ENCODE measurements at regions not wholly inside any gene's neighbourhood (a gene's known extent, or its start where the extent isn't known, plus 50 kb on each side); places are given as distances from the start of the nearest gene placed in this dataset.
"Not testable (repeated sequence)": the region's sequence is repeated elsewhere in the genome, so short reads cannot be mapped to it uniquely, and the experiment has no call there.

DNA sequence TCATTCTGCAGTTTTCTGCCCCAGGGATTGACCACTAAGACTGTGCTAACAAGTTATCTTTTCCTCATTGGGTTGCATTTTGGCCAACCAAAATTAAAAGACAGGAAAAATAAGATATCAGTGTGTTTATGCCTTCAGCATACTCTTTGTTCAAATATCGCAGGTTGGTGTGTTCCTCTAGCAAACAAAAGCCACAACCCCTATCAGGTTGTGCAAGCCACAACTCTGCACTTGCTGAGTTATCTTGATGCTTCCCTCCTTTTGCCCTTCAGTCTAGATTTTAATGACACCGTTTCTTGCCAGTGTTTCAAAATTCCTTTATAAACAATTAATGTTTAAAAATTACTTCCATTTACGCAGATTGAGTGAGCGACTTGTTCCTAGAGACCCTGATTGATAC, 1164.2 kb downstream of the NSUN3 start:
- no peak for DNase-seq (ENCODE audit: low spot score)
- TF ChIP-seq, protein P1, sequence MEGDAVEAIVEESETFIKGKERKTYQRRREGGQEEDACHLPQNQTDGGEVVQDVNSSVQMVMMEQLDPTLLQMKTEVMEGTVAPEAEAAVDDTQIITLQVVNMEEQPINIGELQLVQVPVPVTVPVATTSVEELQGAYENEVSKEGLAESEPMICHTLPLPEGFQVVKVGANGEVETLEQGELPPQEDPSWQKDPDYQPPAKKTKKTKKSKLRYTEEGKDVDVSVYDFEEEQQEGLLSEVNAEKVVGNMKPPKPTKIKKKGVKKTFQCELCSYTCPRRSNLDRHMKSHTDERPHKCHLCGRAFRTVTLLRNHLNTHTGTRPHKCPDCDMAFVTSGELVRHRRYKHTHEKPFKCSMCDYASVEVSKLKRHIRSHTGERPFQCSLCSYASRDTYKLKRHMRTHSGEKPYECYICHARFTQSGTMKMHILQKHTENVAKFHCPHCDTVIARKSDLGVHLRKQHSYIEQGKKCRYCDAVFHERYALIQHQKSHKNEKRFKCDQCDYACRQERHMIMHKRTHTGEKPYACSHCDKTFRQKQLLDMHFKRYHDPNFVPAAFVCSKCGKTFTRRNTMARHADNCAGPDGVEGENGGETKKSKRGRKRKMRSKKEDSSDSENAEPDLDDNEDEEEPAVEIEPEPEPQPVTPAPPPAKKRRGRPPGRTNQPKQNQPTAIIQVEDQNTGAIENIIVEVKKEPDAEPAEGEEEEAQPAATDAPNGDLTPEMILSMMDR (IDR thresholded peaks at IDR 0.05; ENCODE audit: borderline replicate concordance, control extremely low read depth, extremely low read depth, insufficient read depth, missing control alignments): no peak
- in situ Hi-C loops (cut with MboI; ENCODE audit: low sequenced_read_pairs, unreplicated experiment): no loop called here

DNA sequence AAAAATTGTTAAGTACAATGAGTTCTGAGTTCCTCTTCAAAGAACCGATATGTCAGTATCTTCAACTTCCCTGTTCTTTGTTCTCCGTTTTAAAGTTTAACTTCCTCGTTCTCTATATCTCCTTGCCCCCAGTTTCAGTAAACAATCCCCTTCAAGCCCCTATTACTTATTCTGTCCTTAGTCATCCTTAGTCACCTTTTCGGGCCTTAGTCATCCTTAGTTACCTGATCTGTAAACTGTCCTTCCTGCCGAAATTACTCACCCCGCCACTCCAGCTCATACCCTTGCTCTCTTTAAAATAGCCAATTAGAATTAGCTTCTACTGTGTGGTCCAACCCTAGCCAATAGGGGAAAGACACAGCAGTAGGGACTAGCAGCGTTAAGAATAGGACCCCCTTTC, 1165.6 kb downstream of the NSUN3 start:
- in situ Hi-C loops (cut with MboI; ENCODE audit: low sequenced_read_pairs, unreplicated experiment): no loop called here
- TF ChIP-seq, protein P1 (IDR thresholded peaks at IDR 0.05; ENCODE audit: borderline replicate concordance, control extremely low read depth, extremely low read depth, insufficient read depth, missing control alignments): no peak
- no peak for DNase-seq (ENCODE audit: low spot score)

DNA sequence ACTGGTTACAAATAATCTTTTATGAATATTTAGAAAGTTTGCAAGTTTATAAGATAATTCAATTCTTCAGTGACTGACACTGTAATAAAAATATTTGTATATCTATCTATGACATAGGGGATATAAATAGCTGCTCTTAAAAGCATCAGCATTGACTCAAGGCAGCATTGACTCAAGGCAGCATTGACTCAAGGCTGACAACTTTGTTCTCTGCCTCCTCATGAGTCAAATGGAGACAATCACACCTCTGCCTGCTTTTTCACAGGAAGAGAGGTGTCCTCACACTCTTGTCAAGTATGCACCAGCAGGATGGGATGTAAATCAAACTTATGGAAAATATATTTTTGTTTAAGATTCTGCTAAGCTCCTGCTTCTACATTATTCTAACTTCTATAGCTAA, 1173.1 kb downstream of the NSUN3 start:
- in situ Hi-C loops (cut with MboI; ENCODE audit: low sequenced_read_pairs, unreplicated experiment): no loop called here
- DNase-seq (ENCODE audit: low spot score): no peak
- TF ChIP-seq, protein P1 (IDR thresholded peaks at IDR 0.05; ENCODE audit: borderline replicate concordance, control extremely low read depth, extremely low read depth, insufficient read depth, missing control alignments): no peak

DNA sequence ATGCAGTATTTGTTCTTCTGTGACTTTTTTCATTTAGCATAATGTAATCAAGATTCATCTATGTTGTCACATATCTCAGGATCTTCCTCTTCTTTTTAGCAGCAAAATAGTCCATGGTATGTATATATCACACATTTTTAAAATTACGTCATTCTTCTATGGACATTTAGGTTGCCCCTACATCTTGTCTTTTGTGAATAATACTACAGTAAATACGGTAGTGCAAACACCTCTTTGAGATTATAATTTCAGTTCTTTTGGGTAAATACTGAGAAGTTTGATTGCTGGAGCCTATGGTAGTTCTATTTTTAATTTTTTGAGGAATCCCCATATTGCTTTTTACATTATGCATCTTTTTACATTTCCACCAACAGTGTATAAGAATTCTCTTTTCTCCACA, 1174.9 kb downstream of the NSUN3 start:
- no peak for DNase-seq (ENCODE audit: low spot score)
- in situ Hi-C loops (cut with MboI; ENCODE audit: low sequenced_read_pairs, unreplicated experiment): no loop called here
- TF ChIP-seq, protein P1 (IDR thresholded peaks at IDR 0.05; ENCODE audit: borderline replicate concordance, control extremely low read depth, extremely low read depth, insufficient read depth, missing control alignments): no peak

DNA sequence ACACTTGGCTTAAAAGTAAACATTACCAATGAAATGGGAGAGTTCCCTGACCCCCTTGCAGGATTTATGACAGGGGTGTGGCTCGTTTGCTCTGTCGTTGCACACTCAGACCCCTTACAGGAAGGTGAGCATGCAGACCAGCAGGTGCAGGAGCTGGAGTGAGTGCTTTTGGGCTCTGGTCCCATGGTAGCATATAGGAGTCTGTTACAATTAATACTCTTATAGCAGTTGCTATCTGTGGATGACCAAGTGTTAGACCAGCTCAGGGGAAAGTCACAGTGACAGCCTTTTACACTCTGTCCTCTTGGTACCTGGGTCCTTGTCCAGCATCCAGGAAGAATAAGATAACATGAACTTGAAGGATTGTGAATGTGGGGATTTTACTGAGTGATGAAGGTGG, 1177.5 kb downstream of the NSUN3 start:
- no peak for DNase-seq (ENCODE audit: low spot score)
- TF ChIP-seq, protein P1 (IDR thresholded peaks at IDR 0.05; ENCODE audit: borderline replicate concordance, control extremely low read depth, extremely low read depth, insufficient read depth, missing control alignments): no peak
- in situ Hi-C loops (cut with MboI; ENCODE audit: low sequenced_read_pairs, unreplicated experiment): no loop called here

DNA sequence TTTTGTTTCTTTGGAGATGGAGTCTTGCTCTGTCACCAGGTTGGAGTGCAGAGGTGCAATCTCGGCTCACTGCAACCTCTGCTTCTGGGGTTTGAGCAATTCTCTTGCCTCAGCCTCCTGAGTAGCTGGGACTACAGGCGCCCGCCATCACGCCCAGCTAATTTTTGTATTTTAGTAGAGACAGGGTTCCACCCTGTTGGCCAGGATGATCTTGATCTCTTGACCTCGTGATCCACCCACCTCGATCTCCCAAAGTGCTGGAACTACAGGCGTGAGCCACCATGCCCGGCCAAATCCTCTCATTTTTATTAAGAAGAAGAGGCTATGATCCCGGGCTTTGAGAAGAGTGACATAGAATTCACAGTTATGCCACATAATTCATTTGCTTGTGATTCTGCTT, 1178.4 kb downstream of the NSUN3 start:
- in situ Hi-C loops (cut with MboI; ENCODE audit: low sequenced_read_pairs, unreplicated experiment); DNase-seq (ENCODE audit: low spot score): not testable (repeated sequence)

DNA sequence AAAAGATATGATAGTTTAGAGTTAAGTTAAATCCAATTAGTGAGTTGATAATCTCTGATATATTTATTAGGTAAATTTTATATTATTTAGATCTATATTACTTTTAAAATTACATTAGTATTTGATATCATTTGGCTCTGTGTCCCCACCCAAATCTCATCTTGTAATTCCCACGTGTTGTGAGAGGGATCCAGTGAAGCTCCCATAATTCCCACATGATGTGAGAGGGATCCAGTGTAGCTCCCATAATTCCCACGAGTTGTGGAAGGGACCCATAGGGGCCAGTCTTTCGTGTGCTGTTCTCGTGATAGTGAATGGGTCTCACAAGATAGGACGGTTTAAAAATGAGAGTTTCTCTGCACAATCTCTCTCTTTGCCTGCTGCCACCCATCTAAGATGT, 1183.6 kb downstream of the NSUN3 start:
- TF ChIP-seq, protein P1 (IDR thresholded peaks at IDR 0.05; ENCODE audit: borderline replicate concordance, control extremely low read depth, extremely low read depth, insufficient read depth, missing control alignments): no peak
- no peak for DNase-seq (ENCODE audit: low spot score)
- in situ Hi-C loops (cut with MboI; ENCODE audit: low sequenced_read_pairs, unreplicated experiment): no loop called here
